T47D (cell line): ENCODE measurements at regions not wholly inside any gene's neighbourhood (a gene's known extent, or its start where the extent isn't known, plus 50 kb on each side); places are given as distances from the start of the nearest gene placed in this dataset.

Experiments used
- DNase-seq, 2 experiments: peaks; one replicate each; pipeline versions ENCODE4 v3.0.0 to v3.0.0-alpha.2; 2011 to 2012; ENCODE audit warnings: low read depth in 1 of 2, low spot score in 1 of 2
- JUND ChIP-seq: IDR thresholded peaks from 2 replicates; pipeline ENCODE4 v1.6.1; 2012; ENCODE audit warnings: low read depth
- in situ Hi-C: cut with HindIII; loops from 2 replicates; pipeline ENCODE4 v1.10.0; 2016; ENCODE audit warnings: low sequenced_read_pairs, low pct_unique_long_range_greater_than_20kb

DNA sequence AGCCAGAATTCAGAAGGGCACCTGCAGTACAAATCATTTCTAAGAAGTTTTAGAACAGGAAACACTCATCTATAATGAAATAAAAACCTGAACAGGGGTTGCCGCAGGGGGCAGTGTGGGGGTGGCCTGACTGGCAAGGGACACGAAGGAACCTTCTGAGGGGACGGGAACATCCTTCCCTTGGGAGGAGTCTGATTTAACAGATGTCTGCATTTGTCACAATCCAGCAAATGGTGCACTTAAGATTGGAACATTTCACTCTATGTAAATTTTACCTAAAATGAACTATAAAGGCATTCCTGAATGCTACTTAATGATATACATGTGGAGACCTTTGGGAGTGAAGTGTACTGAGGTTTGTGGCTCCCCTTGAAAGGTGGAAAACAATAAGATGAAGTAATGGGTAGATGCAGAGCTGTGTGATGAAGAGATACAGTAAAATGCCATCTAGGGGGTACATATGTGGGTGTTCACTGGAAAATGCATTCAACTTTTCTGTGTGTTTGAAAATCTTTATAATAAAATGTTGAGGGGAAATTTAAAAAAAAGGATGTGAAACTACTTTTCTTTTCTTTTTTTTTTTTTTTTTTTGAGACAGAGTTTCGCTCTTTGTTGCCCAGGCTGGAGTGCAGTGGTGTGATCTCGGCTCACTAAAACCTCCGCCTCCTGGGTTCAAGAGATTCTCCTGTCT, 89.5 kb downstream of the SNX5 start:
- in situ Hi-C loops: no loop called here
- no peak for TF ChIP-seq JUND

GRCh38 chr20:17878069-17878911, 90.3 kb downstream of the SNX5 start:
- in situ Hi-C loops: no loop called here
- TF ChIP-seq JUND: no peak
- no peak for DNase-seq

More for the DNA sequence above, 89.5 kb downstream of the SNX5 start:
- DNase-seq: no peak

- TF ChIP-seq JUND: no peak
- in situ Hi-C loops: no loop called here
- no peak for DNase-seq
These were observed 92.6 kb downstream of the SNX5 start for GRCh38 chr20:17875981-17876385.

DNA sequence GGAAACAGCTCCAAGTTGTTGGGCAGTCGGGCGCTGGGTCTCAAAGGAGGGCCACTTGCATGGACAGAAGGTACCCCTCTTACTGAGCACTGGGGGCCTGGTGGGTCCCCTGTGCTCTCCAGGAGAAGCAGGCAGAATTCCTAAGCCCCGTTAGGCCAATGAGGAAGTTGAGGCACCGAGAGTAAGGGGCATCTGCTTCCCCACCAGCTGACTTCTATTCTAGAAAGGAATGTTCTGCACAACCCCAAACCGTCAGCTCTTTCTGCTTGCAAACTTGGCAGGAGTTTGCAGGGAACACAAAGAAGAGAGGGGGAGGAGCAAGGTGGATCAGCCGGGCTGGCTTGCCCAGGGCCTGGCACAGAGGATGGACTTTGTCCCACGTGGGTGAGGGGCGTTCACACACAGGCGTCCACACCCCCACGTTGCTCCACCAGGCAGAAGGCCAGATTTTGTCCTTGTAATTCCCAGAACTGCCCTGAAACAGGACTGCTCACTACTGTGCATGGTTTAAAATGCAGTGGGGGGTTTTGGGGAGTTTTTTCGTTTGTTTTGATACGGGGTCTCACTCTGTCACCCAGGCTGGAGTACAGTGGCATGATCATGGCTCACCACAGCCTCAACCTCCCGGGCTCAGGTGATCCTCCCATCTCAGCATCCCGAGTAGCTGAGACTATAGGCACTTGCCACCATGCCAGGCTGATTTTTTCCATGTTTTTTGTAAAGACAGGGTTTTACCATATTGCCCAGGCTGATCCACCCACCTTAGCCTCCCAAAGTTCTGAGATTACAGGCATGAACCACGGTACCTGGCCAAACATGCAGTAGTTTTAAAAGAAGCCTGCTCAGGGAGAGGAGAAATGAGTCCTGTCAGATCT, 93.3 kb downstream of the SNX5 start:
- in situ Hi-C loops: no loop called here
- no peak for TF ChIP-seq JUND
- peak; percentile 46 to 93 for DNase-seq

DNA sequence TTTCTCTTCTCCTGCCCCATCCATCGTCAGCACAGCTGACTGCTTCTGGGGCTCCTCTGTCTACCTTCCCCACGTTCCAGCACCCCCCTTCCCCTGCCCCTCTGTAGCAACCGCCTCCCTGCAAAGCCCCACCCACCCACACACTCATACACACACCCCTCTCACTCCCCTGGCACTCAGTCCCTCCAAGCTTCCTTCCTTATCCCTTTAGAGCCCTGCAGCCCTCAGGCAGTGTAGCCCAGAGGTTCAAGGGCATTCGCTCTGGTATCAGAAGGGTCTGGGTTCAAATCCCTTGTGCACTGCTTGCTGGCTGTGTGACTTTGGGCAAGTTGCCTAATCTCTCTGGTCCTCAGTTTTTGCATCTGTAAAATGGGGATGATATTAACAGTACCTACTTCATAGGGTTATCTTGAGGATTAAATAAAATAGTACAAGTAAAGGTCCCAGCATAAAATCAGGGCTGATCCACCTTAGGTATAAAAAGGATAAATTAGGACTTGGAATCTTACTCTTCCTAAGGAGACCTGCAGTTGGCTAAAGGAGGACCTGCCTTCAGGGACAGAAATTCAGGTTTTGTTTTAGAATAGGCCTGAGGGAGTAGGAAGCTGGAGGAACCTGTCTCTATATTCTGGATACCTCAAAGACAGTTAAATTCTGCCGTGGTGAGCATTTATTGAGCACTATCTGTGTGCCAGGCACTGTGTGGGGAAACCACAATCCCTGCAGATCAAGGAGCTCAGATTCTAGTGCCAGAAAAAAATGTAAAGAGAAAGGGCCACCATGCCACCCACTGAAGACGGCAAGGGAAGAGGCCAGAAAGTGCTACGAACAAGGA, 94.1 kb downstream of the SNX5 start:
- no peak for TF ChIP-seq JUND
- in situ Hi-C loops: no loop called here
- DNase-seq: peak in 1 of 2 experiments; percentile 54

- in situ Hi-C loops: no loop called here
- peak; percentile 37 to 89 for DNase-seq
- TF ChIP-seq JUND: no peak
These were observed 95.0 kb downstream of the SNX5 start for GRCh38 chr20:17873410-17874270.

DNA sequence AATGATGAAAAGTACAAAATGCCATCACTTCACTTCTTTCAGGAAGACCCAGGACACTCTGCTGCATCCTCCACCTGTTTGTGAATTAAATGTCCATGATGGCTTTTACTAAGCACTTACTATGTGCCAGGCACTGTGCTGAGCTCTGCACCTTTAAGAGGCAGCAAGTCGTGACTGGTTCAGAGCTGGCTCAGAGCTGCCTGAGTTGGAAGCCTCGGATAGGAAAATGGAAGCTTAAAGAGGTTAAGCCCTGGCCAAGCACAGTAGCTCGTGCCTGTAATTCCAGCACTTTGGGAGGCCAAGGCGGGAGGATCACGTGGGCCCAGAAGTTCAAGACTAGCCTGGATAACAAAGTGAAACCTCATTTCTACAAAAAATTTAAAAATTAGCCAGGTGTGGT, 95.6 kb downstream of the SNX5 start:
- in situ Hi-C loops: no loop called here
- TF ChIP-seq JUND: no peak
- DNase-seq: no peak

DNA sequence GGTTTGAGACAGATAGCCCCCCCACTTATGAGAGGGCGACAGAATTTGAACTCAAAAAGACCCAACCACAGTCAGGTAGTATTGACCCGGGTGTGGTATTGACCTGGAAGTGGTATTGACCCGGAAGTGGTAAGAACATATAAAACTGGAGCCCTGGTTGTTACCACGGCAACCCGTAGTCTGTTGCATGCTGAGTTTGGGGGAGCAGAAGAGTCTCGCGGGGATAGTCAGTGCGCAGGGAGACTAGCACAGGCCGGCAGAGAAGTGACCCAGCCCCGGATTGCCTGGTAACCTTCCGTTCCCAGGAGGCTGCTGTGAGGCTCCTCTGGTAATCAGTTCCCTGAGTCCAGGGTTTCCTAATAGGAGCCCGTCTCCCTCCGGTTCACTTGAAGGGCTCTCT, 96.2 kb downstream of the SNX5 start:
- in situ Hi-C loops: no loop called here
- no peak for DNase-seq
- TF ChIP-seq JUND: no peak

DNA sequence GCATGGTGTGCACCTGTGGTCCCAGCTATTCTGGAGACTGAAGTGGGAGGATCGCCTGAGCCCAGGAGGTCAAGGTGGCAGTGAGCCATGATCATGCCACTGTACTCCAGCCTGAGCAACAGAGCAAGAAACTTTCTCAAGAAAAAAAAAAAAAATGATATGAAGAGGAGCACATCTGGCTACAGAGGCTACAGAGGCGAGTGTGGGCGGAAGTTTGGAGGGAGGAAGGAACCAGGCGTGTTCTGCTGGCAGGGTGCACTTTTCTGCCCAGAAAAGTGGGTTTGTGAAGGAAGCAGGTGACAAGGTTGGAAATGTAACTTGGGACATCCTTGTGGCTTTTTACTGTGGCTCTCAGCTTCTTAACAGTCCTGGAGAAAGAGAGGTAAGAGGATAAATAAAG, 96.7 kb downstream of the SNX5 start:
- in situ Hi-C loops: no loop called here
- no peak for TF ChIP-seq JUND

GRCh38 chr20:17871181-17871580, 97.4 kb downstream of the SNX5 start:
- in situ Hi-C loops: no loop called here
- no peak for TF ChIP-seq JUND
- no peak for DNase-seq

More for the DNA sequence above, 96.7 kb downstream of the SNX5 start:
- DNase-seq: no peak
